GM23338 (cell line): ENCODE measurements at regions not wholly inside any gene's neighbourhood (a gene's known extent, or its start where the extent isn't known, plus 50 kb on each side); places are given as distances from the start of the nearest gene placed in this dataset.

Experiments used
- ATAC-seq: fragments of 200-7000 bp; cut with Tn5 transposase; 3 replicates; pipeline ENCODE4 v1.9.1; 2020
- DNase-seq: peaks from one replicate; pipeline ENCODE4 v3.0.0-alpha.2; 2015; ENCODE audit warnings: low spot score
- H2AFZ ChIP-seq: fragments of 200-600 bp; sonication (generic); 2 replicates; pipeline ENCODE4 v1.8.0; 2016; ENCODE audit warnings: antibody characterized with exemption, mild to moderate bottlenecking, moderate library complexity
- H3F3A ChIP-seq: fragments of 200-600 bp; sonication (generic); replicated peaks from 2 replicates; pipeline ENCODE4 v1.8.0; 2017; ENCODE audit warnings: antibody characterized with exemption, mixed run types, low read depth
- H3K27ac ChIP-seq: fragments of 200-600 bp; sonication (generic); 2 replicates; pipeline ENCODE4 v1.6.1; 2016; ENCODE audit warnings: low read depth
- H3K27me3 ChIP-seq: fragments of 200-600 bp; sonication (generic); 2 replicates; pipeline ENCODE4 v1.8.0; 2016; ENCODE audit warnings: mild to moderate bottlenecking, mixed run types, moderate library complexity; ENCODE audit not compliant: insufficient read depth
- H3K36me3 ChIP-seq: fragments of 200-600 bp; sonication (generic); 2 replicates; pipeline ENCODE4 v1.8.0; 2016; ENCODE audit warnings: mild to moderate bottlenecking; ENCODE audit not compliant: insufficient read depth
- H3K4me1 ChIP-seq: fragments of 200-600 bp; sonication (generic); 2 replicates; pipeline ENCODE4 v1.8.0; 2016; ENCODE audit warnings: mild to moderate bottlenecking, moderate library complexity; ENCODE audit not compliant: insufficient read depth
- H3K4me2 ChIP-seq: fragments of 200-600 bp; sonication (generic); 2 replicates; pipeline ENCODE4 v1.7.1; 2017; ENCODE audit warnings: mixed run types
- H3K4me3 ChIP-seq: fragments of 200-600 bp; sonication (generic); 2 replicates; pipeline ENCODE4 v1.6.1; 2016; ENCODE audit warnings: mixed run types
- H3K79me2 ChIP-seq: fragments of 200-600 bp; sonication (generic); replicated peaks from 2 replicates; pipeline ENCODE4 v1.8.0; 2017; ENCODE audit warnings: mild to moderate bottlenecking; ENCODE audit not compliant: insufficient read depth
- H3K9me2 ChIP-seq: fragments of 200-600 bp; sonication (generic); 2 replicates; pipeline ENCODE4 v1.8.0; 2017; ENCODE audit not compliant: insufficient read depth
- H4K20me1 ChIP-seq: fragments of 200-600 bp; sonication (generic); replicated peaks from 2 replicates; pipeline ENCODE4 v1.8.0; 2017; ENCODE audit warnings: mild to moderate bottlenecking; ENCODE audit not compliant: insufficient read depth
- H3K27ac Mint-ChIP-seq: 2 replicates; pipeline ENCODE4 v1.8.0; 2020; ENCODE audit warnings: inconsistent platforms, mild to moderate bottlenecking, moderate library complexity, mixed read lengths
- H3K27me3 Mint-ChIP-seq: 3 replicates; pipeline ENCODE4 v1.8.0; 2022; ENCODE audit warnings: low read depth, mild to moderate bottlenecking, moderate library complexity, mixed read lengths, inconsistent platforms; ENCODE audit not compliant: insufficient read depth, poor library complexity
- H3K36me3 Mint-ChIP-seq: 3 replicates; pipeline ENCODE4 v1.8.0; 2021; ENCODE audit warnings: low read depth, mild to moderate bottlenecking, inconsistent platforms, moderate library complexity, mixed read lengths
- H3K4me1 Mint-ChIP-seq: 3 replicates; pipeline ENCODE4 v1.8.0; 2020; ENCODE audit warnings: mild to moderate bottlenecking, inconsistent platforms, mixed read lengths
- H3K4me3 Mint-ChIP-seq: 3 replicates; pipeline ENCODE4 v1.8.0; 2021; ENCODE audit warnings: moderate library complexity, mild to moderate bottlenecking, inconsistent platforms, mixed read lengths
- H3K9me3 Mint-ChIP-seq: 3 replicates; pipeline ENCODE4 v1.8.0; 2020; ENCODE audit warnings: moderate library complexity, mild to moderate bottlenecking, inconsistent platforms, mixed read lengths
- ETS1 ChIP-seq: IDR thresholded peaks from 2 replicates; pipeline ENCODE4 v1.6.1; 2016; ENCODE audit warnings: antibody characterized with exemption
- EZH2 ChIP-seq: fragments of 200-600 bp; sonication (generic); IDR thresholded peaks from one replicate; pipeline ENCODE4 v1.8.0; 2017; ENCODE audit warnings: antibody characterized with exemption, mild to moderate bottlenecking, low read depth; ENCODE audit not compliant: unreplicated experiment
- JUNB ChIP-seq: IDR thresholded peaks from one replicate; pipeline ENCODE4 v1.6.1; 2016; ENCODE audit warnings: antibody characterized with exemption; ENCODE audit not compliant: unreplicated experiment
- NANOG ChIP-seq: IDR thresholded peaks from 2 replicates; pipeline ENCODE4 v1.6.1; 2016; ENCODE audit warnings: antibody characterized with exemption, borderline replicate concordance
- POLR2AphosphoS5 ChIP-seq: IDR thresholded peaks from 2 replicates; pipeline ENCODE4 v1.6.1; 2016; ENCODE audit warnings: antibody characterized with exemption, low read depth
- REST ChIP-seq: IDR thresholded peaks from one replicate; pipeline ENCODE4 v1.6.1; 2018; ENCODE audit warnings: antibody characterized with exemption; ENCODE audit not compliant: unreplicated experiment
- STAT1 ChIP-seq: IDR thresholded peaks from one replicate; pipeline ENCODE4 v1.6.1; 2016; ENCODE audit warnings: antibody characterized with exemption; ENCODE audit not compliant: unreplicated experiment
- ZNF114 ChIP-seq: fragments of 250-450 bp; sonication (Bioruptor Pico); IDR thresholded peaks from 2 replicates; pipeline ENCODE4 v1.5.0; 2020; ENCODE audit warnings: mild to moderate bottlenecking, moderate library complexity
- ZNF331 ChIP-seq: fragments of 250-450 bp; sonication (Bioruptor Pico); IDR thresholded peaks from 2 replicates; pipeline ENCODE4 v1.5.0; 2020; ENCODE audit warnings: low read depth, mild to moderate bottlenecking, moderate library complexity
- ZNF462 ChIP-seq: fragments of 250-450 bp; sonication (Bioruptor Pico); IDR thresholded peaks from 2 replicates; pipeline ENCODE4 v1.5.0; 2020; ENCODE audit warnings: mild to moderate bottlenecking, moderate library complexity

- Mint-ChIP-seq H3K36me3 (no peaks in the 10 kb centered on the region), H3K9me3 (no peaks in the 10 kb centered on the region)
- no peaks in the 10 kb centered on the region for H3K79me2 ChIP-seq
Observed at GRCh38 chr1:198948895-198949659, 310.2 kb downstream of the PTPRC start.

More at GRCh38 chr1:198948895-198949659, 310.2 kb downstream of the PTPRC start:
- no peak for TF ChIP-seq ZNF462 (CRISPR knock-in tag)
- no peak for TF ChIP-seq REST
- no peak for TF ChIP-seq ZNF331 (CRISPR knock-in tag)
- no peak for TF ChIP-seq STAT1
- TF ChIP-seq JUNB: no peak
- no peak for TF ChIP-seq POLR2AphosphoS5
- no peak for TF ChIP-seq ZNF114 (CRISPR knock-in tag)
- TF ChIP-seq ETS1: no peak
- TF ChIP-seq EZH2: no peak
- no peak for TF ChIP-seq NANOG
- no peaks in the 10 kb centered on the region for H3F3A ChIP-seq
- ATAC-seq (no peak), DNase-seq (no peak)
- no peaks in the 10 kb centered on the region for H3K4me1 ChIP-seq
- Mint-ChIP-seq H3K27me3 (no peaks in the 10 kb centered on the region), H3K4me3 (no peak overlapping the region), H3K27ac (no peak overlapping the region), H3K4me1 (no peaks in the 10 kb centered on the region)
- no peak overlapping the region for H2AFZ ChIP-seq
- no peak overlapping the region for H3K4me3 ChIP-seq
- no peak overlapping the region for H3K27ac ChIP-seq
- no peaks in the 10 kb centered on the region for H3K36me3 ChIP-seq
- H3K4me2 ChIP-seq: no peak overlapping the region
- H3K27me3 ChIP-seq: no peaks in the 10 kb centered on the region
- H3K9me2 ChIP-seq: no peaks in the 10 kb centered on the region
- no peaks in the 10 kb centered on the region for H4K20me1 ChIP-seq
